ENCODE measurements at regions not wholly inside any gene's neighbourhood (a gene's known extent, or its start where the extent isn't known, plus 50 kb on each side); places are given as distances from the start of the nearest gene placed in this dataset.

DNA sequence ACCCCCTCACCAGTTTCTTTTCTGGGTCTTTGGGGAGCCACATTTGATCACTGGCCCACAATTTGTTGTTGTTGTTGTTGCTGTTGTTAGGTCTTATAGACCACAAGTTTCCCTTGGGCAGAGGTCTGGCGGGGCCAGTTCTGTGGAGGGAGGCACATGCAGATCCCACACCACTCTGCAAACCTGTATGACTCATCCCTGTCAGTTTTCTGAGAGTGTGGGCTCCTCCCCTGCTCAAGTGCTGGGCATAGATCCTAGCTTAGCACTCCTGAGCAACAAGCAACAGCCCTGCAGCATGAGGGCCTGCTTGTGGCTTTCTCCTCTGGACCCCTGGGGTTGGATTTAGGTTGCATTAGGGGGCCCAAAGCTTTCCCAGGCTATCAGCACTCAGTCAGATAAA, 411.1 kb upstream of the HTR1E start:
- TF ChIP-seq, protein P1, sequence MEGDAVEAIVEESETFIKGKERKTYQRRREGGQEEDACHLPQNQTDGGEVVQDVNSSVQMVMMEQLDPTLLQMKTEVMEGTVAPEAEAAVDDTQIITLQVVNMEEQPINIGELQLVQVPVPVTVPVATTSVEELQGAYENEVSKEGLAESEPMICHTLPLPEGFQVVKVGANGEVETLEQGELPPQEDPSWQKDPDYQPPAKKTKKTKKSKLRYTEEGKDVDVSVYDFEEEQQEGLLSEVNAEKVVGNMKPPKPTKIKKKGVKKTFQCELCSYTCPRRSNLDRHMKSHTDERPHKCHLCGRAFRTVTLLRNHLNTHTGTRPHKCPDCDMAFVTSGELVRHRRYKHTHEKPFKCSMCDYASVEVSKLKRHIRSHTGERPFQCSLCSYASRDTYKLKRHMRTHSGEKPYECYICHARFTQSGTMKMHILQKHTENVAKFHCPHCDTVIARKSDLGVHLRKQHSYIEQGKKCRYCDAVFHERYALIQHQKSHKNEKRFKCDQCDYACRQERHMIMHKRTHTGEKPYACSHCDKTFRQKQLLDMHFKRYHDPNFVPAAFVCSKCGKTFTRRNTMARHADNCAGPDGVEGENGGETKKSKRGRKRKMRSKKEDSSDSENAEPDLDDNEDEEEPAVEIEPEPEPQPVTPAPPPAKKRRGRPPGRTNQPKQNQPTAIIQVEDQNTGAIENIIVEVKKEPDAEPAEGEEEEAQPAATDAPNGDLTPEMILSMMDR (IDR thresholded peaks at IDR 0.05; ENCODE audit: borderline replicate concordance, extremely low read depth, low read length, poor library complexity, severe bottlenecking): no peak
- TF ChIP-seq EZH2 (IDR thresholded peaks at IDR 0.05; ENCODE audit: borderline replicate concordance, low read depth, low read length, severe bottlenecking): no peak
